ENCODE measurements at regions not wholly inside any gene's neighbourhood (a gene's known extent, or its start where the extent isn't known, plus 50 kb on each side); places are given as distances from the start of the nearest gene placed in this dataset.

DNA sequence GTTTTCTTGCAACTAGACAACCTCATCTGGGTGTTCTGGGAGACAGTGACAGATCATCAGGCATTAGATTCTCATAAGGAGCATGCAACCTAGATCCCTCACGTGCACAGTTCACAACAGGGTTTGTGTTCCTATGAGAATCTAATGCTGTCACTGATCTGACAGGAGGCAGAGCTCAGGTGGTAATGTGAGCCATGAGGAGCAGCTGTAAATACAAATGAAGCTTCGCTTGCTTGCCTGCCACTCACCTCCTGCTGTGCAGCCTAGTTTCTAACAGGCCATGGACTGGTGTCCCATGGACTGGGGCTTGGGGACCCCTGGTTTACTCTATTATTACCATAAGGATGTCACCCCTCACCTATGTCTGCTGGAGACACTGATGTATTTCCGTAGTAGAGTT lies 166.8 kb downstream of the PSAT1 start:
- H3K36me3 ChIP-seq (ENCODE audit: control insufficient read depth in 2 of 2, extremely low read depth in 1 of 2, insufficient read depth in 2 of 2, low read length in 2 of 2) = no peaks in the 10 kb centered on the region
- H3K79me2 ChIP-seq (ENCODE audit: control insufficient read depth, insufficient read depth, low read length) = no peaks in the 10 kb centered on the region
- H3K27me3 ChIP-seq (ENCODE audit: control insufficient read depth in 2 of 2, insufficient read depth in 2 of 2, low read length in 2 of 2) = no peaks in the 10 kb centered on the region
- no peaks in the 10 kb centered on the region for H3K4me1 ChIP-seq (ENCODE audit: control insufficient read depth, extremely low read depth, insufficient read depth, low read length)
- H3K9me1 ChIP-seq (replicated peaks; ENCODE audit: control insufficient read depth, extremely low read depth, insufficient read depth, low read length) = no peaks in the 10 kb centered on the region
- H4K20me1 ChIP-seq (replicated peaks; ENCODE audit: control insufficient read depth, extremely low read depth, insufficient read depth, low read length) = no peaks in the 10 kb centered on the region
- no peak overlapping the region for H3K4me2 ChIP-seq (ENCODE audit: insufficient read depth, low read length)
- TF ChIP-seq POLR2AphosphoS5 (IDR thresholded peaks at IDR 0.05; ENCODE audit: insufficient read depth, low read depth, low read length) (no peak), EZH2 (IDR thresholded peaks at IDR 0.05; ENCODE audit: borderline replicate concordance, low read depth, low read length, severe bottlenecking) (no peak), MAX (IDR thresholded peaks at IDR 0.05; ENCODE audit: insufficient read depth, insufficient read length) (no peak), GATA2 (IDR thresholded peaks at IDR 0.05; ENCODE audit: insufficient read depth, insufficient read length, low read depth, low read length) (no peak), MYC (IDR thresholded peaks at IDR 0.05; ENCODE audit: low read depth, low read length) (no peak), POLR2A (IDR thresholded peaks at IDR 0.05; ENCODE audit: low read depth, low read length) (no peak), FOS (IDR thresholded peaks at IDR 0.05; ENCODE audit: borderline replicate concordance, insufficient read depth, low read length) (no peak), JUN (IDR thresholded peaks at IDR 0.05; ENCODE audit: borderline replicate concordance, insufficient read depth, insufficient read length, low read depth) (no peak)
- TF ChIP-seq, protein P1, sequence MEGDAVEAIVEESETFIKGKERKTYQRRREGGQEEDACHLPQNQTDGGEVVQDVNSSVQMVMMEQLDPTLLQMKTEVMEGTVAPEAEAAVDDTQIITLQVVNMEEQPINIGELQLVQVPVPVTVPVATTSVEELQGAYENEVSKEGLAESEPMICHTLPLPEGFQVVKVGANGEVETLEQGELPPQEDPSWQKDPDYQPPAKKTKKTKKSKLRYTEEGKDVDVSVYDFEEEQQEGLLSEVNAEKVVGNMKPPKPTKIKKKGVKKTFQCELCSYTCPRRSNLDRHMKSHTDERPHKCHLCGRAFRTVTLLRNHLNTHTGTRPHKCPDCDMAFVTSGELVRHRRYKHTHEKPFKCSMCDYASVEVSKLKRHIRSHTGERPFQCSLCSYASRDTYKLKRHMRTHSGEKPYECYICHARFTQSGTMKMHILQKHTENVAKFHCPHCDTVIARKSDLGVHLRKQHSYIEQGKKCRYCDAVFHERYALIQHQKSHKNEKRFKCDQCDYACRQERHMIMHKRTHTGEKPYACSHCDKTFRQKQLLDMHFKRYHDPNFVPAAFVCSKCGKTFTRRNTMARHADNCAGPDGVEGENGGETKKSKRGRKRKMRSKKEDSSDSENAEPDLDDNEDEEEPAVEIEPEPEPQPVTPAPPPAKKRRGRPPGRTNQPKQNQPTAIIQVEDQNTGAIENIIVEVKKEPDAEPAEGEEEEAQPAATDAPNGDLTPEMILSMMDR (IDR thresholded peaks at IDR 0.05; ENCODE audit: extremely low read depth in 1 of 2, insufficient read depth in 1 of 2, low read depth in 1 of 2, low read length in 2 of 2) = no peak
- intact Hi-C loops (cut with micrococcal nuclease) = no loop called here
- DNase-seq (ENCODE audit: low read depth, low spot score) = no peak
- FAIRE-seq = no peak
- CTCF ChIA-PET = interaction anchor here (1.6 kb wide), 1 partner anchor 24 kb away, joined by 4 read pairs; no protein-coding TSS in a partner anchor
- no peak overlapping the region for H2AFZ ChIP-seq (ENCODE audit: low read depth, low read length)
- no peak overlapping the region for H3K27ac ChIP-seq (ENCODE audit: insufficient read depth, low read depth, low read length)
- H3K4me3 ChIP-seq (replicated peaks in 1 of 3; ENCODE audit: insufficient read depth in 1 of 3, low read depth in 1 of 3, low read length in 3 of 3) = no peak overlapping the region
- dilution Hi-C loops (cut with MboI; ENCODE audit: extremely low pct_ligation_motif_present, low sequenced_read_pairs) = no loop called here
- no peak overlapping the region for H3K9ac ChIP-seq (replicated peaks; ENCODE audit: extremely low read depth, insufficient read depth, low read length)
- H3K9me3 ChIP-seq (replicated peaks; ENCODE audit: control insufficient read depth, insufficient read depth, low read length) = no peaks in the 10 kb centered on the region
- POLR2A ChIA-PET = no interaction called here
- no TSS peak for BruUV-seq (replicated peaks)
